NCI-H524 (cell line): ENCODE measurements at regions not wholly inside any gene's neighbourhood (a gene's known extent, or its start where the extent isn't known, plus 50 kb on each side); places are given as distances from the start of the nearest gene placed in this dataset.
"Not testable (repeated sequence)": the region's sequence is repeated elsewhere in the genome, so short reads cannot be mapped to it uniquely, and the experiment has no call there.

Experiments
- DNase-seq, 2 experiments: peaks; one replicate each; lab custom pipeline; 2025; lab: John Stamatoyannopoulos, UW

- DNase-seq = no peak
These were observed 621.6 kb upstream of the CHRM3 start for GRCh38 chr1:238764779-238765178.

DNA sequence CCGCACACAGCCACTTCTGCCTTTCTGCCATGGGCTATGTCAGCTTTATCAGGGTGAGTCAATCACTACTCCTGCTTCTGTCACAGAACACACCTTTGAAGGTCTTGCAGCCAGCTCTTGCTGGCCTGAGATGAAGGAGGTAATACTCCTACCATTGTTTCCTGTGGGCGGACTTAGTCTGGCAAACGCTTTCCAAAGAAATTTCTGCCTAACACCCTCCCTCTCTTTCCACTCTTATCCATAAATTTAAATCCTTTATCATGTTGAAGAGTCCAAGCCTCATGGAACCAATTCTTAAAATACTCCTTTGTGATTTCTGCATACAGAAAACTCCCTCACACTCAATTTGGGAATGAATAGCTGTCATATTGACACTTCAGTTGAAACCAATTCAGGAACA is 633.1 kb upstream of the CHRM3 start:
- no peak for DNase-seq

- no peak for DNase-seq
These were observed 634.0 kb upstream of the CHRM3 start for GRCh38 chr1:238752327-238752726.

- no peak for DNase-seq
These were observed 641.3 kb upstream of the CHRM3 start for GRCh38 chr1:238745069-238745468.

- no peak for DNase-seq
These were observed 647.5 kb upstream of the CHRM3 start for GRCh38 chr1:238738892-238739291.

- DNase-seq = no peak
These were observed 658.7 kb upstream of the CHRM3 start for GRCh38 chr1:238727670-238728069.

GRCh38 chr1:238722812-238723211 is 663.6 kb upstream of the CHRM3 start:
- DNase-seq = no peak

DNA sequence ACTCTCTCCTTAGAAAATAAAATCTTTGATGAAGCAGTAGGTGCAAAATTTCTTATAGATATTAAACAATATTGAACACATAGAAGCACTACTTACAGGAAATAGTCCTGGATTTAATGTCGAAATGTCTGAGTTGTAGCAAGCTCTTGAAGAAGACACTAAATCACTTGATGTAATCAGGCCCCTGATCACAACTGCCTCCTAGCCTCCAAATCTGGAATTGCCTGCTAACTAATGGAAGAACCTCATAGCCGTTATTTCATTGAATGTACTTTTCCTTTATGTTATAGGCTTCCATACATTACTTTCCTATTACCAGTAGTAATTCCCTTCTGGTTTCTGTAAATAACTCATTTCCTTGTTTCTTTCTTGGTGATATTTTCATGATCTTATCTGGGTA is 675.7 kb upstream of the CHRM3 start:
- DNase-seq = no peak

DNA sequence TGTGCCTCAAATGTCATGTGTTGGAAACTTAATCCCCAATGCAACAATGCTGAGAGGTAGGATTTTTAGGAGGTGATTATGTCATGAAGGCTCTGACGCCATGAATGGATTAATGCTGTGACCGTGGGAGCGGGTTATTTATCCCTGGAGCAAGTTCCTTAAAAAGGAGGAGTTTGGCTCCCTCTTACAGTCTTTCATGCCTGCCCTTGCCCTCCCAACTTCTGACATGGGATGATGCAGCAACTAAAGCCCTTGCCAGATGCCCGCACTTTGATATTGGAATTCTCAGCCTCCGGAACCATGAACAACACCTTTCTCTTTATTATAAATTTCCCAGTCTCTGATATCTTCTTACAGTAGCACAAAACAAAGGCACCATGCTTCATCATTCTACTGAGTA is 685.3 kb upstream of the CHRM3 start:
- no peak for DNase-seq

GRCh38 chr1:238690415-238690814 is 696.0 kb upstream of the CHRM3 start:
- DNase-seq = no peak

DNA sequence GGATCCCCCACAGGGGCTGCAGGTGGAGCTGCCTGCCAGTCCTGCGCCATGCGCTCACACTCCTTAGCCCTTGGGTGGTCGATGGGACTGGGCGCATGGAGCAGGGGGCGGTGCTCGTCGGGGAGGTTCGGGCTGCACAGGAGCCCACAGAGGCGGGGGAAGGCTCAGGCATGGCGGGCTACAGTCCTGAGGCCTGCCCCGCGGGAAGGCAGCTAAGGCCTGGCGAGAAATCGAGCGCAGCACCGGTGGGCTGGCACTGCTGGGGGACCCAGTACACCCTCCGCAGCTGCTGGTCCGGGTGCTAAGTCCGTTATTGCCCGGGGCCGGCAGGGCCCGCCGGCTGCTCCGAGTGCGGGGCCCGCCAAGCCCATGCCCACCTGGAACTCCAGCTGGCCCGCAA is 701.8 kb upstream of the CHRM3 start:
- DNase-seq = not testable (repeated sequence)

DNA sequence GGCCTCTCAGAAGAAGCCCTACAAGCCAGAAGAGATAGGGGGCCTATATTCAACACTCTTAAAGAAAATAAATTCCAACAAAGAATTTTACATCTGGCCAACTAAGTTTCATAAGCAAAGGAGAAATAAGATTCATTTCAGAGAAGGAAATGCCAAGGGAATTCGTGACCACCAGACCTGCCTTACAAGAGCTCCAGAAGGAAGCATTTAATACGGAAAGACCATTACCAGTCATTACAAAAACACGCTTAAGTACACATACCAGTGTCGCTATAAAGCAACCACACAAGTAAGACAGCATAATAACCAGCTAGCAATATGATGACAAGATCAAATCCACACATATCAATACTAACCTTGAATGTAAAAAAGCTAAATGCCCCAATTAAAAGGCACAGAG is 704.9 kb upstream of the CHRM3 start:
- DNase-seq = no peak

GRCh38 chr1:238681021-238681420 is 705.3 kb upstream of the CHRM3 start:
- no peak for DNase-seq

DNA sequence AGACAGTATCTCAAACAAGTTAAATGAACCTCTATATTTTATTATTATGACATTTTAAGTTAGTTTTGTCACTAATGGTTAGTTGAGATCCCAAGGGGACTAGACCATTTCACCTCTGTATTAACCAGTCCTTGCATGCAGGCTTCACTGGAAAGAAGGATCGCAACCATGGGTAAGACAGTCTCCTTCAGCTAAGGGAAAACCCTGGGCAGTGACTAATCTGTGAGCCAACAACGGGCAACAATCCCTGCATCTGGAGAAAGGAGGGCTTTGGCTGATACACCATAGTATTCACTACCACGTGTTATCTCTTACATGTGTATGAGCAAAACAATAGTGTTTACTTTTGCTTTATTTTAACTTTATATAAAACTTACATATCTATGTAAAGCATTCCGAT is 708.8 kb upstream of the CHRM3 start:
- DNase-seq = no peak

GRCh38 chr1:238675221-238675620 is 711.1 kb upstream of the CHRM3 start:
- no peak for DNase-seq

DNA sequence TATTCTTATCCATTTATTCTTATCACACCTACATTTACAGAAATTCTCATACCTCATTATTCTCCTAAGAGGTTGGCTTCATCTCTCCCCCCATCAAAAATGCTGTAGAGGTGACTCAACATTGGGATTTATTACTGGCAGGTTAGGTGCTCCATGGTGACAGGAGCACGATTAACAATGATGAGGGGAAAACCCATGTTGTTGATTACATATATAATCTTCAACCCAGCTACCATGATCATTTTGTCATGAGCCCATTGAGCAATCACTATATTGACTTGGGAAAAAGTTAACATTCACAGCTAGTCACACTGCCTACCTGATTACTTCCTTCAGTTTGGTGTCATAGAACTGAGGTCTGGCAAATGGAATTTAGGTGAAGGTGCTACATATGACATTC is 712.1 kb upstream of the CHRM3 start:
- no peak for DNase-seq

DNA sequence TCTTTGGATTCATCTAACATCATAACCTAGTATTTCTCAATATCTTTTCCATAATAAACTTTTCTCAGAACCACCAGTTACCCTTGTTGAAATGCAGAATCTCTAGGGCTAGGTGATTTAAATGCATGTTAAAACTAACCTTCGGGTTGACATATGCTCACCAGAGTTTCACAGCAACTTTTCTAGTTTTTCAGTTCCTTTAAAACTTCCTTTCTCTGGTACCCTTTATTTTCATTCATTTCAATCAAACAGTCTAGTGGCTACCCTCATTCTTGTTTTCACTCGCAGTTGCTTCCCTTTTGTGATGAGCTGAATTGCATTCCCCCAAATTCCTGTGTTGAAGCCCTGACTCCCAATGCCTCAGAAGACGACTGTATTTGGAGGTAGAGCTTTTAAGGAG is 712.8 kb upstream of the CHRM3 start:
- no peak for DNase-seq

GRCh38 chr1:238672806-238673205 is 713.6 kb upstream of the CHRM3 start:
- no peak for DNase-seq

- no peak for DNase-seq
These were observed 714.1 kb upstream of the CHRM3 start for GRCh38 chr1:238672262-238672661.

- no peak for DNase-seq
These were observed 722.2 kb upstream of the CHRM3 start for GRCh38 chr1:238664139-238664538.

GRCh38 chr1:238660849-238661248 is 725.5 kb upstream of the CHRM3 start:
- no peak for DNase-seq

GRCh38 chr1:238658763-238659162 is 727.6 kb upstream of the CHRM3 start:
- no peak for DNase-seq

DNA sequence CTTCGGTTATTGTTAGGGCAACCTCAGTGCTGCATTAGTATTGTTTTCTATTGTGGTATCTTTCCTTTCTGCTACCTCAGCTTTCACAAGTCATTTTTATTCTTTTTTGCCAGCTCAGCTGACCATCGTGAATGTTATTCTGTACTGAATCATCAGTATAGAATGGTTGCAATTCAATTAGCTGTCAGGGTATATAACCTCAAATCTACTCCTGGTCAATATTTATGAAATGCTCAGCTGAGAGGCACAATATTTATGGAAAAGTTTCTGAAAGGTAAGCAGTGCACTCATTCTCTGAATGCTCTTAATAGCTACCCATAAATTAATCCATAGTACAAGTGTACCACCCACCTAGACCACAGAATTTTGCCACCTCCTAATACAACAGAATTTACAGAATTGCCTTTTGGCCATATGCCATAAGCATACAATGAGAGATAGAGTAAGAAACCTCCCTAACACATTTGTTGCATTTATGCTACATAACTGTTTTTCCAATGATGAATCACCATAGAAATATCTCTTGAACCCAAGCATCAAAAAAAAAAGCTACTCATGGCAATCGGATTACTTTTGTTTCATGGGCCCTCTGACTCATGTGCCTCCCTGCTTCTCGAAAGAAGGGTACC is 732.6 kb upstream of the CHRM3 start:
- DNase-seq = no peak

GRCh38 chr1:238652346-238652968 is 733.9 kb upstream of the CHRM3 start:
- no peak for DNase-seq
